ENCODE measurements at regions not wholly inside any gene's neighbourhood (a gene's known extent, or its start where the extent isn't known, plus 50 kb on each side); places are given as distances from the start of the nearest gene placed in this dataset.

DNA sequence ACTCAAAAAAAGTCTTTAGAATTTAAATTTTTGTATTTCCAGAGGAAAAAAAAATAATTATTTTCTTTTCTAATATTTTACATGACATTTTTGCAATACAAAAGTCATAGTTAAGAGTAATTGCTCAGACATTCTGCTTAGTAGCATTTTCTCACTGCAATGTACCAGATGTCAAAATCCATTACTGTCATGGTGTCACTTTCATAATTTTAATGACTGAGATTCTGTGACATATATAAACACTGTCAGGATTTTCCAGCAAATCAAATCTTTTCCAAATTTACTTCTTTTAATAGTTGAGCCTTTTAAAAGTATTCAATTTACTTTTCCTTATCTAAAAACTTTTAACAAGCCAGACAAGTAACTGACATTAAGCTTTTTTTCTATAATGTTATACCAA, 422.7 kb downstream of the GRIA2 start (continued):
- no peak for TF ChIP-seq FOXA1 (IDR thresholded peaks at IDR 0.05)

DNA sequence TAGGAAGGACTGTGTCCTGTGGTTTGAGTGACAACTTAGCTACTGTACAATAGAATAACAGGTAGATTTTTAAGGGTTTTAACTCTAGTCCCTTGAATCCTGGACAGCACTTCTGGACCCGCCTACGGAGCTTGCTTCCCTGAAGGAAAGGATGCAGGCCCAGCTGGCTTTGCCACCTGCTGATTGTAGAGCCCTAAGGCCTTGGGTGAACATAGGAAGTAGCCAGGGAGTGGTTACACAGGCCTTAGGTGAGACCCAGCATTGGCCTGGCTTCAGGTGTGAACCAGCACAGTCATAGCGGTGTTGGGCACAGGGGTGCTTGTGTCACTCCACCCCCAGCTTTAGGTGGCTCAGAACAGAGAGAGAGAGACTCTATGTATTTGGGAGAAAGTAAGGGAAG, 413.5 kb downstream of the GRIA2 start:
- TF ChIP-seq RAD21 (IDR thresholded peaks at IDR 0.05) (no peak), SP1 (IDR thresholded peaks at IDR 0.05) (no peak), FOXA1 (IDR thresholded peaks at IDR 0.05) (no peak), RXRA (IDR thresholded peaks at IDR 0.05) (no peak), TAF1 (conservative IDR thresholded peaks at IDR 0.05) (no peak), JUND (IDR thresholded peaks at IDR 0.05) (no peak), NR2F2 (IDR thresholded peaks at IDR 0.05) (no peak), HNF4A (conservative IDR thresholded peaks at IDR 0.05) (no peak), FOXA2 (IDR thresholded peaks at IDR 0.05) (no peak), GABPA (IDR thresholded peaks at IDR 0.05 in 1 of 2, conservative IDR thresholded peaks at IDR 0.05 in 1 of 2) (no peak), EGR1 (IDR thresholded peaks at IDR 0.05; ENCODE audit: low read depth in 2 of 2) (no peak)
- TF ChIP-seq, protein P1, sequence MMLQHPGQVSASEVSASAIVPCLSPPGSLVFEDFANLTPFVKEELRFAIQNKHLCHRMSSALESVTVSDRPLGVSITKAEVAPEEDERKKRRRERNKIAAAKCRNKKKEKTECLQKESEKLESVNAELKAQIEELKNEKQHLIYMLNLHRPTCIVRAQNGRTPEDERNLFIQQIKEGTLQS (IDR thresholded peaks at IDR 0.05), result no peak
- TF ChIP-seq, protein P2, sequence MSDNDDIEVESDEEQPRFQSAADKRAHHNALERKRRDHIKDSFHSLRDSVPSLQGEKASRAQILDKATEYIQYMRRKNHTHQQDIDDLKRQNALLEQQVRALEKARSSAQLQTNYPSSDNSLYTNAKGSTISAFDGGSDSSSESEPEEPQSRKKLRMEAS (IDR thresholded peaks at IDR 0.05), result no peak
- TF ChIP-seq, protein P3, sequence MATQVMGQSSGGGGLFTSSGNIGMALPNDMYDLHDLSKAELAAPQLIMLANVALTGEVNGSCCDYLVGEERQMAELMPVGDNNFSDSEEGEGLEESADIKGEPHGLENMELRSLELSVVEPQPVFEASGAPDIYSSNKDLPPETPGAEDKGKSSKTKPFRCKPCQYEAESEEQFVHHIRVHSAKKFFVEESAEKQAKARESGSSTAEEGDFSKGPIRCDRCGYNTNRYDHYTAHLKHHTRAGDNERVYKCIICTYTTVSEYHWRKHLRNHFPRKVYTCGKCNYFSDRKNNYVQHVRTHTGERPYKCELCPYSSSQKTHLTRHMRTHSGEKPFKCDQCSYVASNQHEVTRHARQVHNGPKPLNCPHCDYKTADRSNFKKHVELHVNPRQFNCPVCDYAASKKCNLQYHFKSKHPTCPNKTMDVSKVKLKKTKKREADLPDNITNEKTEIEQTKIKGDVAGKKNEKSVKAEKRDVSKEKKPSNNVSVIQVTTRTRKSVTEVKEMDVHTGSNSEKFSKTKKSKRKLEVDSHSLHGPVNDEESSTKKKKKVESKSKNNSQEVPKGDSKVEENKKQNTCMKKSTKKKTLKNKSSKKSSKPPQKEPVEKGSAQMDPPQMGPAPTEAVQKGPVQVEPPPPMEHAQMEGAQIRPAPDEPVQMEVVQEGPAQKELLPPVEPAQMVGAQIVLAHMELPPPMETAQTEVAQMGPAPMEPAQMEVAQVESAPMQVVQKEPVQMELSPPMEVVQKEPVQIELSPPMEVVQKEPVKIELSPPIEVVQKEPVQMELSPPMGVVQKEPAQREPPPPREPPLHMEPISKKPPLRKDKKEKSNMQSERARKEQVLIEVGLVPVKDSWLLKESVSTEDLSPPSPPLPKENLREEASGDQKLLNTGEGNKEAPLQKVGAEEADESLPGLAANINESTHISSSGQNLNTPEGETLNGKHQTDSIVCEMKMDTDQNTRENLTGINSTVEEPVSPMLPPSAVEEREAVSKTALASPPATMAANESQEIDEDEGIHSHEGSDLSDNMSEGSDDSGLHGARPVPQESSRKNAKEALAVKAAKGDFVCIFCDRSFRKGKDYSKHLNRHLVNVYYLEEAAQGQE (IDR thresholded peaks at IDR 0.05), result no peak
- TF ChIP-seq, protein P4, sequence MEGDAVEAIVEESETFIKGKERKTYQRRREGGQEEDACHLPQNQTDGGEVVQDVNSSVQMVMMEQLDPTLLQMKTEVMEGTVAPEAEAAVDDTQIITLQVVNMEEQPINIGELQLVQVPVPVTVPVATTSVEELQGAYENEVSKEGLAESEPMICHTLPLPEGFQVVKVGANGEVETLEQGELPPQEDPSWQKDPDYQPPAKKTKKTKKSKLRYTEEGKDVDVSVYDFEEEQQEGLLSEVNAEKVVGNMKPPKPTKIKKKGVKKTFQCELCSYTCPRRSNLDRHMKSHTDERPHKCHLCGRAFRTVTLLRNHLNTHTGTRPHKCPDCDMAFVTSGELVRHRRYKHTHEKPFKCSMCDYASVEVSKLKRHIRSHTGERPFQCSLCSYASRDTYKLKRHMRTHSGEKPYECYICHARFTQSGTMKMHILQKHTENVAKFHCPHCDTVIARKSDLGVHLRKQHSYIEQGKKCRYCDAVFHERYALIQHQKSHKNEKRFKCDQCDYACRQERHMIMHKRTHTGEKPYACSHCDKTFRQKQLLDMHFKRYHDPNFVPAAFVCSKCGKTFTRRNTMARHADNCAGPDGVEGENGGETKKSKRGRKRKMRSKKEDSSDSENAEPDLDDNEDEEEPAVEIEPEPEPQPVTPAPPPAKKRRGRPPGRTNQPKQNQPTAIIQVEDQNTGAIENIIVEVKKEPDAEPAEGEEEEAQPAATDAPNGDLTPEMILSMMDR (IDR thresholded peaks at IDR 0.05; ENCODE audit: low read depth, low read length, missing input control), result no peak
- Histone ChIP-seq H3K4me3 (ENCODE audit: low read depth in 1 of 3, low read length in 3 of 3) (no peak overlapping the region), H3K9ac (ENCODE audit: low read depth in 1 of 2, low read length in 2 of 2) (no peak overlapping the region), H3K27me3 (ENCODE audit: control insufficient read depth in 4 of 4, insufficient read depth in 4 of 4, low read length in 3 of 4) (no peaks in the 10 kb centered on the region), H3K27ac (ENCODE audit: low read depth in 1 of 2, low read length in 2 of 2) (no peak overlapping the region), H3K36me3 (ENCODE audit: control insufficient read depth in 4 of 4, insufficient read depth in 3 of 4, low read depth in 1 of 4, low read length in 3 of 4) (no peaks in the 10 kb centered on the region), H3K4me1 (ENCODE audit: control insufficient read depth in 4 of 4, insufficient read depth in 4 of 4, low read length in 3 of 4) (no peaks in the 10 kb centered on the region), H3K9me3 (ENCODE audit: control insufficient read depth in 4 of 4, low read length in 3 of 4) (peaks cover 0 to 4% (median 0%) of the 10 kb centered on the region in 4 donors)
- DNase-seq (ENCODE audit: low spot score), result no peak
- 95% methylated on average over 3 of the region's 3 CpGs for WGBS

DNA sequence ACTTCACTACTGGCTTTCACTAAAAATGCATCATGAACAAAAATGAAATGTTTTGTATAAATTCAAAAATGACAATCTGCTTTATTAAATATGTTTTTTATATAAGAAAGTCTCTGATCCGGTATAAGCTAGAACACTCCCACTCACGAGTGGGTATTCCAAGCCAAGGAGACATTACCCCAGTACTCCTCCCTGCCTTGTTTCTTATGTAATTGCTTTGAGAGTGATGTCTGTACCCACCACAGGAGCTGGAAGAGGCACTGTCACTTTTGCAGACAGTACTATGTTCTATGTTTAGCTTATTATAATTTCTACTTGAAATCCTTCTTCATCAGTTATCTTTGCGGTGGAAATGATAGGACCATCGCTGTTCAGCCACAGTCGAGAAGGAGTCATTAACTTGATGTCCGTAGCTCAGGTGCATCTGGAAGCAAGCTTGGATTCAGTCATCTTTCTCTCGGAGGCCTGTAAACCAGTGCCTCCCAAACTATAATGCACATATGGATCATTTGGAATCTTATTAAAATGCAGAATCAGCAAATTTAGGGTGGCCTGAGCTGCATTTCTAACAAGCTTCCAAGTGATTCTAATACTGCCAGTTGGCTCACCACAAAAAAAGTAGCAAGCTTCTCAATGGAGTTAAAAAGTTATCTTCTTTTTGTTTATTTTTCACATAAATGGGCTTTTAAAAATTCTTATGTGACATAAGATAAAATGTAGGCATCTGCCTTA, 396.4 kb downstream of the GRIA2 start:
- WGBS, result 96% methylated on average over 7 of the region's 7 CpGs
- H3K27ac ChIP-seq (ENCODE audit: low read depth in 1 of 2, low read length in 2 of 2), result no peak overlapping the region
- no peaks in the 10 kb centered on the region for H3K27me3 ChIP-seq (ENCODE audit: control insufficient read depth in 4 of 4, insufficient read depth in 4 of 4, low read length in 3 of 4)
- H3K4me3 ChIP-seq (ENCODE audit: low read depth in 1 of 3, low read length in 3 of 3), result no peak overlapping the region
- no peak overlapping the region for H3K9ac ChIP-seq (ENCODE audit: low read depth in 1 of 2, low read length in 2 of 2)
- no peaks in the 10 kb centered on the region for H3K4me1 ChIP-seq (ENCODE audit: control insufficient read depth in 4 of 4, insufficient read depth in 4 of 4, low read length in 3 of 4)
- H3K36me3 ChIP-seq (ENCODE audit: control insufficient read depth in 4 of 4, insufficient read depth in 3 of 4, low read depth in 1 of 4, low read length in 3 of 4), result no peaks in the 10 kb centered on the region
- DNase-seq (ENCODE audit: low spot score), result no peak
- H3K9me3 ChIP-seq (ENCODE audit: control insufficient read depth in 4 of 4, low read length in 3 of 4), result no peaks in the 10 kb centered on the region
- no peak for TF ChIP-seq TAF1 (conservative IDR thresholded peaks at IDR 0.05)
- TF ChIP-seq, protein P1 (IDR thresholded peaks at IDR 0.05), result no peak
- TF ChIP-seq FOXA1 (IDR thresholded peaks at IDR 0.05), result no peak
- TF ChIP-seq RXRA (IDR thresholded peaks at IDR 0.05), result no peak
- no peak for TF ChIP-seq RAD21 (IDR thresholded peaks at IDR 0.05)
- TF ChIP-seq, protein P3 (IDR thresholded peaks at IDR 0.05), result no peak
- TF ChIP-seq, protein P5, sequence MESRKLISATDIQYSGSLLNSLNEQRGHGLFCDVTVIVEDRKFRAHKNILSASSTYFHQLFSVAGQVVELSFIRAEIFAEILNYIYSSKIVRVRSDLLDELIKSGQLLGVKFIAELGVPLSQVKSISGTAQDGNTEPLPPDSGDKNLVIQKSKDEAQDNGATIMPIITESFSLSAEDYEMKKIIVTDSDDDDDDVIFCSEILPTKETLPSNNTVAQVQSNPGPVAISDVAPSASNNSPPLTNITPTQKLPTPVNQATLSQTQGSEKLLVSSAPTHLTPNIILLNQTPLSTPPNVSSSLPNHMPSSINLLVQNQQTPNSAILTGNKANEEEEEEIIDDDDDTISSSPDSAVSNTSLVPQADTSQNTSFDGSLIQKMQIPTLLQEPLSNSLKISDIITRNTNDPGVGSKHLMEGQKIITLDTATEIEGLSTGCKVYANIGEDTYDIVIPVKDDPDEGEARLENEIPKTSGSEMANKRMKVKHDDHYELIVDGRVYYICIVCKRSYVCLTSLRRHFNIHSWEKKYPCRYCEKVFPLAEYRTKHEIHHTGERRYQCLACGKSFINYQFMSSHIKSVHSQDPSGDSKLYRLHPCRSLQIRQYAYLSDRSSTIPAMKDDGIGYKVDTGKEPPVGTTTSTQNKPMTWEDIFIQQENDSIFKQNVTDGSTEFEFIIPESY (IDR thresholded peaks at IDR 0.05), result no peak
- no peak for TF ChIP-seq GABPA (IDR thresholded peaks at IDR 0.05 in 1 of 2, conservative IDR thresholded peaks at IDR 0.05 in 1 of 2)
- no peak for TF ChIP-seq YY1 (IDR thresholded peaks at IDR 0.05)
- no peak for TF ChIP-seq FOXA2 (IDR thresholded peaks at IDR 0.05)
- TF ChIP-seq HNF4A (conservative IDR thresholded peaks at IDR 0.05), result no peak
- TF ChIP-seq JUND (IDR thresholded peaks at IDR 0.05), result no peak
